ENCODE measurements at regions not wholly inside any gene's neighbourhood (a gene's known extent, or its start where the extent isn't known, plus 50 kb on each side); places are given as distances from the start of the nearest gene placed in this dataset.

GRCh38 chr3:107921038-107921437 is 169.8 kb downstream of the CD47 start:
- TF ChIP-seq POLR2A (IDR thresholded peaks at IDR 0.05; ENCODE audit: low read length) (no peak), GATA1 (IDR thresholded peaks at IDR 0.05; ENCODE audit: low read depth, low read length) (no peak)
